ENCODE measurements at regions not wholly inside any gene's neighbourhood (a gene's known extent, or its start where the extent isn't known, plus 50 kb on each side); places are given as distances from the start of the nearest gene placed in this dataset.

DNA sequence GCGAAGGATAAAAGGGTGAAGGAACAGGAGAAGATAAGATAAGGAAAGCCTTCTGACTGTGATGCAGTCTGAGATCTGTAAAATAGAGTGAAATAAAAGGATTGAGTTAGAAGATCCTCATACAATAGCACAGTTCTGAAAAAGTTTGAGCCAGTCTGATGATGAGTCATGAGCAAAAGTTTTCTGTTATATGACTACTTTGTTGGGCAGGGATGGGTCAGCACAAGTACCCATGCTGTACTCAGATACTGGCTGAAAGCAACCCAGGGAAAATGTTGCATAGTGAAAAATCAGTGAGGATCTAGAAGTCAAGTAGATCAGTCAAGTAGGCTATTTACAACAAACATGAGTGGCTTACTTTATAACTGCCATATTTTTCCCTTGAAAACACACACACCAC lies 253.5 kb downstream of the PCDH10 start:
- no peak for TF ChIP-seq EZH2 (IDR thresholded peaks at IDR 0.05; ENCODE audit: borderline replicate concordance, low read depth, low read length, poor library complexity, severe bottlenecking)
- TF ChIP-seq, protein P1, sequence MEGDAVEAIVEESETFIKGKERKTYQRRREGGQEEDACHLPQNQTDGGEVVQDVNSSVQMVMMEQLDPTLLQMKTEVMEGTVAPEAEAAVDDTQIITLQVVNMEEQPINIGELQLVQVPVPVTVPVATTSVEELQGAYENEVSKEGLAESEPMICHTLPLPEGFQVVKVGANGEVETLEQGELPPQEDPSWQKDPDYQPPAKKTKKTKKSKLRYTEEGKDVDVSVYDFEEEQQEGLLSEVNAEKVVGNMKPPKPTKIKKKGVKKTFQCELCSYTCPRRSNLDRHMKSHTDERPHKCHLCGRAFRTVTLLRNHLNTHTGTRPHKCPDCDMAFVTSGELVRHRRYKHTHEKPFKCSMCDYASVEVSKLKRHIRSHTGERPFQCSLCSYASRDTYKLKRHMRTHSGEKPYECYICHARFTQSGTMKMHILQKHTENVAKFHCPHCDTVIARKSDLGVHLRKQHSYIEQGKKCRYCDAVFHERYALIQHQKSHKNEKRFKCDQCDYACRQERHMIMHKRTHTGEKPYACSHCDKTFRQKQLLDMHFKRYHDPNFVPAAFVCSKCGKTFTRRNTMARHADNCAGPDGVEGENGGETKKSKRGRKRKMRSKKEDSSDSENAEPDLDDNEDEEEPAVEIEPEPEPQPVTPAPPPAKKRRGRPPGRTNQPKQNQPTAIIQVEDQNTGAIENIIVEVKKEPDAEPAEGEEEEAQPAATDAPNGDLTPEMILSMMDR (conservative IDR thresholded peaks at IDR 0.05; ENCODE audit: low read depth, low read length), result no peak
- intact Hi-C loops (cut with micrococcal nuclease; ENCODE audit: unreplicated experiment), result no loop called here
- Histone ChIP-seq H3K4me1 (ENCODE audit: insufficient read depth, low read length, poor library complexity, severe bottlenecking) (no peaks in the 10 kb centered on the region), H3K27ac (ENCODE audit: low read depth, low read length, poor library complexity, severe bottlenecking) (no peak overlapping the region), H3K9me3 (ENCODE audit: low read depth, low read length, poor library complexity, severe bottlenecking) (no peaks in the 10 kb centered on the region), H3K36me3 (ENCODE audit: insufficient read depth, low read length, poor library complexity, severe bottlenecking) (no peaks in the 10 kb centered on the region), H3K27me3 (replicated peaks; ENCODE audit: insufficient read depth, low read depth, low read length, poor library complexity) (no peaks in the 10 kb centered on the region), H3K4me3 (ENCODE audit: low read depth, low read length, poor library complexity, severe bottlenecking) (no peak overlapping the region)
- no peak for DNase-seq (ENCODE audit: low spot score)
- BruUV-seq (replicated peaks), result no TSS peak
- ChIA-PET CTCF (no interaction called here), POLR2A (ENCODE audit: low non-redundant PET) (no interaction called here)

DNA sequence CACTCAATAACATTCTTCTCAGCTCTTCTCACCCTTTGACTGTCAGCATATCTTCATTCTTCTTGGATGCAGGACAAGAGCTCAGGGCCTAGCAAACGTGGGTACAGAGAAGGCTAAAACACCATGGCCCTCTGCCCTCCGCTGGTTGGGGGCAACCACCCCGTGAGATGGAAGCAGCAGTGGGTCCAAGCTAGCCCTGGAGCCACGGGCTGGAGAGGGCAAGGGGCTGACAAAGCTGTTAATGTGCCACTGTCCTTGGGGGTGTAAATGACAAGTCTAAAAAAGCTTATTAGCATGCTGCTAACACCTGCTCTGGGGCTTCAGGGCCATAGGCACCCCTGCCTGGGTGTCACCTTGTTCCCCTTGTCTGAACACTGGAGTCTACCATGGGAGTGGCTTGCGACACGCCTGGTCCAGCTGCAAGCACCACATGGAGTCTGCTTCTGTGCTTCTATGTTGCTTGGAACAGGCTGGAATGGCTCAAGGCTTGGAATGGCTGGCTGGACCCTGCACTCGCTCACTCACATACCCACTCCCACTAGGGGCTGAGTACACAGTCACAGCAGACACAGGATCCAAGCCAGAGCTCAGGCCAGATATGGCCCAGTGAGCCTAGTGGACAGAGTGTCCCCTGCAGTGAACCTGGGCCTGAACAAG lies 246.0 kb downstream of the PCDH10 start:
- Histone ChIP-seq H3K36me3 (ENCODE audit: insufficient read depth, low read length, poor library complexity, severe bottlenecking) (no peaks in the 10 kb centered on the region), H3K4me3 (ENCODE audit: low read depth, low read length, poor library complexity, severe bottlenecking) (no peak overlapping the region), H3K27me3 (replicated peaks; ENCODE audit: insufficient read depth, low read depth, low read length, poor library complexity) (no peaks in the 10 kb centered on the region), H3K9me3 (ENCODE audit: low read depth, low read length, poor library complexity, severe bottlenecking) (no peaks in the 10 kb centered on the region), H3K4me1 (ENCODE audit: insufficient read depth, low read length, poor library complexity, severe bottlenecking) (no peaks in the 10 kb centered on the region), H3K27ac (ENCODE audit: low read depth, low read length, poor library complexity, severe bottlenecking) (no peak overlapping the region)
- ChIA-PET CTCF (no interaction called here), POLR2A (ENCODE audit: low non-redundant PET) (no interaction called here)
- intact Hi-C loops (cut with micrococcal nuclease; ENCODE audit: unreplicated experiment), result no loop called here
- BruUV-seq (replicated peaks), result no TSS peak
- no peak for DNase-seq (ENCODE audit: low spot score)
- no peak for TF ChIP-seq EZH2 (IDR thresholded peaks at IDR 0.05; ENCODE audit: borderline replicate concordance, low read depth, low read length, poor library complexity, severe bottlenecking)
- TF ChIP-seq, protein P1 (conservative IDR thresholded peaks at IDR 0.05; ENCODE audit: low read depth, low read length), result no peak

GRCh38 chr4:133390198-133390855 lies 241.2 kb downstream of the PCDH10 start:
- ChIA-PET POLR2A (ENCODE audit: low non-redundant PET) (no interaction called here), CTCF (no interaction called here)
- no peak for DNase-seq (ENCODE audit: low spot score)

More at GRCh38 chr4:133390198-133390855, 241.2 kb downstream of the PCDH10 start:
- no peaks in the 10 kb centered on the region for H3K36me3 ChIP-seq (ENCODE audit: insufficient read depth, low read length, poor library complexity, severe bottlenecking)
- no peaks in the 10 kb centered on the region for H3K27me3 ChIP-seq (replicated peaks; ENCODE audit: insufficient read depth, low read depth, low read length, poor library complexity)
- no peak for TF ChIP-seq EZH2 (IDR thresholded peaks at IDR 0.05; ENCODE audit: borderline replicate concordance, low read depth, low read length, poor library complexity, severe bottlenecking)
- TF ChIP-seq, protein P1 (conservative IDR thresholded peaks at IDR 0.05; ENCODE audit: low read depth, low read length), result no peak
- intact Hi-C loops (cut with micrococcal nuclease; ENCODE audit: unreplicated experiment), result no loop called here
- BruUV-seq (replicated peaks), result no TSS peak
- H3K27ac ChIP-seq (ENCODE audit: low read depth, low read length, poor library complexity, severe bottlenecking), result no peak overlapping the region
- no peaks in the 10 kb centered on the region for H3K9me3 ChIP-seq (ENCODE audit: low read depth, low read length, poor library complexity, severe bottlenecking)
- H3K4me3 ChIP-seq (ENCODE audit: low read depth, low read length, poor library complexity, severe bottlenecking), result no peak overlapping the region
- no peaks in the 10 kb centered on the region for H3K4me1 ChIP-seq (ENCODE audit: insufficient read depth, low read length, poor library complexity, severe bottlenecking)
